BJ (cell line): ENCODE measurements at regions not wholly inside any gene's neighbourhood (a gene's known extent, or its start where the extent isn't known, plus 50 kb on each side); places are given as distances from the start of the nearest gene placed in this dataset.

ENCODE experiments used
- CTCF ChIA-PET: fragments of 350-600 bp; formaldehyde crosslinking; extraction: SDS; loops from one replicate; lab custom pipeline; 2021; ENCODE audit warnings: antibody characterized with exemption, inconsistent platforms; lab: Yijun Ruan, JAX
- POLR2A ChIA-PET: fragments of 300-600 bp; sonication (Branson Sonifier 250); formaldehyde crosslinking; extraction: SDS; loops from one replicate; lab custom pipeline; 2021; ENCODE audit warnings: antibody characterized with exemption; lab: Charles Lee
- DNase-seq: peaks from one replicate; pipeline ENCODE4 v3.0.0-alpha.2; 2011; ENCODE audit warnings: low read depth
- H3K27me3 ChIP-seq: 2 replicates; pipeline ENCODE4 v1.6.0; 2011; ENCODE audit warnings: low read length; ENCODE audit not compliant: control insufficient read depth, insufficient read depth
- H3K36me3 ChIP-seq: 2 replicates; pipeline ENCODE4 v1.5.1; 2011; ENCODE audit warnings: low read length; ENCODE audit not compliant: control insufficient read depth, insufficient read depth
- H3K4me3 ChIP-seq: 2 replicates; pipeline ENCODE4 v1.5.1; 2011; ENCODE audit warnings: low read depth, mild to moderate bottlenecking, control low read depth, low read length
- TF ChIP-seq, protein P1 (sequence below): IDR thresholded peaks from 2 replicates; pipeline ENCODE4 v1.5.1; 2011; ENCODE audit warnings: low read depth, mild to moderate bottlenecking, control low read depth, inconsistent platforms, low read length, moderate library complexity; ENCODE audit not compliant: insufficient read depth

- CTCF ChIA-PET: no interaction called here
- no peaks in the 10 kb centered on the region for H3K27me3 ChIP-seq
- H3K36me3 ChIP-seq: no peaks in the 10 kb centered on the region
- POLR2A ChIA-PET: no interaction called here
- DNase-seq: no peak
- H3K4me3 ChIP-seq: no peak overlapping the region
- TF ChIP-seq, protein P1, sequence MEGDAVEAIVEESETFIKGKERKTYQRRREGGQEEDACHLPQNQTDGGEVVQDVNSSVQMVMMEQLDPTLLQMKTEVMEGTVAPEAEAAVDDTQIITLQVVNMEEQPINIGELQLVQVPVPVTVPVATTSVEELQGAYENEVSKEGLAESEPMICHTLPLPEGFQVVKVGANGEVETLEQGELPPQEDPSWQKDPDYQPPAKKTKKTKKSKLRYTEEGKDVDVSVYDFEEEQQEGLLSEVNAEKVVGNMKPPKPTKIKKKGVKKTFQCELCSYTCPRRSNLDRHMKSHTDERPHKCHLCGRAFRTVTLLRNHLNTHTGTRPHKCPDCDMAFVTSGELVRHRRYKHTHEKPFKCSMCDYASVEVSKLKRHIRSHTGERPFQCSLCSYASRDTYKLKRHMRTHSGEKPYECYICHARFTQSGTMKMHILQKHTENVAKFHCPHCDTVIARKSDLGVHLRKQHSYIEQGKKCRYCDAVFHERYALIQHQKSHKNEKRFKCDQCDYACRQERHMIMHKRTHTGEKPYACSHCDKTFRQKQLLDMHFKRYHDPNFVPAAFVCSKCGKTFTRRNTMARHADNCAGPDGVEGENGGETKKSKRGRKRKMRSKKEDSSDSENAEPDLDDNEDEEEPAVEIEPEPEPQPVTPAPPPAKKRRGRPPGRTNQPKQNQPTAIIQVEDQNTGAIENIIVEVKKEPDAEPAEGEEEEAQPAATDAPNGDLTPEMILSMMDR: no peak
Measured at GRCh38 chr3:148598619-148599018, 99.1 kb upstream of the AGTR1 start.

GRCh38 chr3:148599481-148599880, 98.2 kb upstream of the AGTR1 start:
- TF ChIP-seq, protein P1: no peak
- no peak for DNase-seq
- Histone ChIP-seq H3K4me3 (no peak overlapping the region), H3K36me3 (no peaks in the 10 kb centered on the region), H3K27me3 (no peaks in the 10 kb centered on the region)
- ChIA-PET POLR2A (no interaction called here), CTCF (no interaction called here)

DNA sequence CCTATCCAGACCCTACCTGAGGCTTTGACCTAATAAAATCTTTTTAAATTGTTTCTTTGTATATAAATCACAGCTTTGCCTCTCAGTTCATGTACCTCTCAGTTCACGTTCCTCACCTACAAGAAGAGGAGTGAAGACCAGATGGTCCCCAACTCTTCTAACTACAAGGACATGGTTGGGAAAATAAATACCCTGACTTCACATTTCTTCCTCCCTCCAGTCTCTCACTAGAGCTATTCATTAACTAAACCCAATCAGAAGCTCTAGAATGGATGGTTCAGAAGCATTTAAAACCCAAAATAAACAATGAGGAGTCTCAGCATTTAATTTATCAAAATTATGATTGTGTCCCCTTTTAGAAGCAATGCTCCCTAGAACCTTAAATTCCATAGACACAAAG, 97.3 kb upstream of the AGTR1 start:
- ChIA-PET POLR2A (no interaction called here), CTCF (no interaction called here)
- TF ChIP-seq, protein P1: no peak
- Histone ChIP-seq H3K27me3 (no peaks in the 10 kb centered on the region), H3K4me3 (no peak overlapping the region), H3K36me3 (no peaks in the 10 kb centered on the region)
- DNase-seq: no peak

GRCh38 chr3:148600902-148601765, 96.6 kb upstream of the AGTR1 start:
- ChIA-PET POLR2A (no interaction called here), CTCF (no interaction called here)
- Histone ChIP-seq H3K27me3 (no peaks in the 10 kb centered on the region), H3K4me3 (no peak overlapping the region), H3K36me3 (no peaks in the 10 kb centered on the region)
- TF ChIP-seq, protein P1: no peak
- DNase-seq: no peak

DNA sequence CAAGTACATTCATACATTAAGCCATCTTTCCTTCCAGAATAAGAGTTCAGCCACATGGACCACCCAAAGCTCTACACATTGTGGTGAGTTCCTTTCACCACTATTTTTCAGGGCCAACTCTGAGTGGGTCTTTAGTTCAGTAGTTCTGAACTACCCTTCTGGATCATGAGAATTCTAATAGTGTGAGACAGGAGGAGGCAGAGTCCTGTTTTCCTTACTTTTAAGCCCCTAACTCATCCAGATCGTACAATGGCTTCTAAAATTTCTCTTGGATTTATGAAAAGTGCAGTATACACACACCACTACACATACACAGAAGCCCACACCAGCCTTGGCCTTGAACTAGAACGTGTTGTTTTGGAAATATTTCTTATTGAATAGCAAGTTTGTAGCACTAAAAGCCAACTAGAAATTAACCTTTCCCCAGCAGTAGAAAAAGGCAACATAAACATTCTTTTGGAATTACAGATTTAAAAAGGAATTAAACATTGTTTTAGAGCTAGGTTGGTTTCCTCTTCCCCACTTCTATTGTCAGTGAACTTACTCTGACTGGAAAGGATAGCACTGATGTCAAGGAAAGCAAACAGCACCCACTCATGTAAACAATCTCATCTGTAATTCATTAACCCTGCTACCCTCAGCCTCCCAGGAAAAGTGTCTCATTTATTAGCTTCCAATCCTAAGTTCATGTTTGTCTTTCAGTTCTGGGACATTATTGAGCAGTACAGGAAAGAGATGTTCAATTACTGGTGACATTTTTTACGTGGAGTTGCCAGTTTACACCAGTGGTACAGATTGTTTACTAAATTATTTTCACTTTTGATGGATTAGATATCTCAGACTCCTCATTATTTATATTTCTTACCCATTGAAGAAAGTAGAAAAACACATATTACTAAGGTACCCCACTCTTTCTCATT, 95.7 kb upstream of the AGTR1 start:
- H3K4me3 ChIP-seq: no peak overlapping the region
- ChIA-PET CTCF (no interaction called here), POLR2A (no interaction called here)
- DNase-seq: no peak
- TF ChIP-seq, protein P1: no peak
- no peaks in the 10 kb centered on the region for H3K27me3 ChIP-seq
- H3K36me3 ChIP-seq: no peaks in the 10 kb centered on the region
